ENCODE measurements at regions not wholly inside any gene's neighbourhood (a gene's known extent, or its start where the extent isn't known, plus 50 kb on each side); places are given as distances from the start of the nearest gene placed in this dataset.
"Not testable (repeated sequence)": the region's sequence is repeated elsewhere in the genome, so short reads cannot be mapped to it uniquely, and the experiment has no call there.

DNA sequence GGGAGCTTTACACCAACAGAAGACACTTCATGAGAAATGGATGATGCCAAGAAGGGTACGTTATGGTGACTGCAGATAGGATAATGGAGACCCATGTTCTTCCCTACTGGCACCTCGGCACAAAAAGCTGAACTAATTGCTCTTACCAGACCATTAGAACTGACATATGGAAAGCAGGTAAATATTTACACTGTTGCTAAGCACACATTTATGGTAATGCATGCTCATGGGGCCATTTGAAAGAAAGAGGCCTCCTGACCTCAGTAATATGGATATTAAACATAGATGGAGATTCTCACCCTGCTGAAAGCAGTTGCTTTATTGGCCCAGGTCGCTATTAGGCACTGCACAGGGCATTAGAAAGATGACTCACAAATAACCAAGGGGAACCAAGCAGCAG lies 1759.6 kb downstream of the C4orf33 start:
- no peak for DNase-seq (ENCODE audit: extremely low read depth in 1 of 11, low read depth in 9 of 11, low spot score in 4 of 11)

- no peak for DNase-seq (ENCODE audit: extremely low read depth in 1 of 11, low read depth in 9 of 11, low spot score in 4 of 11)
These were observed 1764.0 kb downstream of the C4orf33 start for GRCh38 chr4:130859991-130860390.

GRCh38 chr4:130896920-130897319 lies 1801.0 kb downstream of the C4orf33 start:
- DNase-seq (ENCODE audit: extremely low read depth in 1 of 11, low read depth in 9 of 11, low spot score in 4 of 11): no peak

DNA sequence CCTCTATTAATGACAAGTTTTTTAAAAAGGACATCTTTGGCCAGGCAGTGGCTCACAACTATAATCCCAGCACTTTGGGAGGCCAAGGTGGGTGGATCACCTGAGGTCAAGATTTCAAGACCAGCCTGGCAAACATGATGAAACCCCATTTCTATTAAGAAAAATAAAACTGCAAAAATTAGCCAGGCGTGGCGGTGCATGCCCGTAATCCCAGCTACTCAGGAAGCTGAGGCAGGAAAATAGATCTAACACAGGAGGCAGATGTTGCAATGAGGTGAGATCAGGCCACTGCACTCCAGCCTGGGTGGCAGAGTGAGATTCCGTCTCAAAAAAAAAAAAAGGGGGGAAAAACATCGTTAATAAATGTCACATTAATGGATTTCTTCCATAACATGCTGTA lies 1805.4 kb downstream of the C4orf33 start:
- DNase-seq (ENCODE audit: extremely low read depth in 1 of 11, low read depth in 9 of 11, low spot score in 4 of 11): no peak

- DNase-seq (ENCODE audit: extremely low read depth in 1 of 11, low read depth in 9 of 11, low spot score in 4 of 11): no peak
These were observed 1827.0 kb downstream of the C4orf33 start for GRCh38 chr4:130922955-130923354.

DNA sequence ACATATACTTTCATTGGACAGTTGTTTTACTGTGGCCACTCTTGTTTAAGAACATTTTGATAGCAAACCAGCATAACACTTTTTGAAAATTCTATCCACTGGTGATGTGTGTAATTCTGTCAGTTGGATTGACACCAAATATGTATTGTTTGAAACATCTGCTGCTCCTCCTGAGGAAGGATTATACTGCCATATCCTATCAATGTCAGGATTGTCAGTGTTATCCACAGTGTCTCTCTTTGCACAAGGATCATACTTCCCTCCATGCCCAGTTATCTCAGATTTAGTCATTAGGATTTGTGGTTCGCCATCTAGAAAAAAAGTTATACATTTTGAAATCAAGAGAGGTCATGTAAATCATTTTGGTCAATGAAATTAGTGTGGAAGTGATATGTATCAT lies 1859.6 kb downstream of the C4orf33 start:
- no peak for DNase-seq (ENCODE audit: extremely low read depth in 1 of 11, low read depth in 9 of 11, low spot score in 4 of 11)

DNA sequence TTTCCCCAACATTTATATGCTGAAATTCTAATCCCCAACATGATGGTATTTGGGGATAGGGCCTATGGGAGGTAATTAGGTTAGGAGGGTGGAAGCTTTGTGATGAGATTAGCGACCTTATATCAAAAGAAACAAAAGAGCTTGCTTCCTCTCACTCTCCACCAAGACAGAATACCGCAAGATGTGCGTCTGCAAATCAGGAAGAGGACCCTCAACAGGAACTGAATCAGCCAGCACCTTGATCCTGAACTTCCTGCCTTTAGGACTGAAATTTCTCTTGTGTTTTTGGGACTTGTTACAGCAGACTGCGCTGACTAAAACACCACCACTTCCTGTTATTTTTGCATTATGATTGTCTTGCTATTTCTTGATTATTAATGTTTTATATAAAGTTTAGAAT lies 1889.4 kb downstream of the C4orf33 start:
- DNase-seq (ENCODE audit: extremely low read depth in 1 of 11, low read depth in 9 of 11, low spot score in 4 of 11): no peak

GRCh38 chr4:130995988-130996387 lies 1900.0 kb downstream of the C4orf33 start:
- no peak for DNase-seq (ENCODE audit: extremely low read depth in 1 of 11, low read depth in 9 of 11, low spot score in 4 of 11)

- no peak for DNase-seq (ENCODE audit: extremely low read depth in 1 of 11, low read depth in 9 of 11, low spot score in 4 of 11)
These were observed 1905.4 kb downstream of the C4orf33 start for GRCh38 chr4:131001371-131001770.

DNA sequence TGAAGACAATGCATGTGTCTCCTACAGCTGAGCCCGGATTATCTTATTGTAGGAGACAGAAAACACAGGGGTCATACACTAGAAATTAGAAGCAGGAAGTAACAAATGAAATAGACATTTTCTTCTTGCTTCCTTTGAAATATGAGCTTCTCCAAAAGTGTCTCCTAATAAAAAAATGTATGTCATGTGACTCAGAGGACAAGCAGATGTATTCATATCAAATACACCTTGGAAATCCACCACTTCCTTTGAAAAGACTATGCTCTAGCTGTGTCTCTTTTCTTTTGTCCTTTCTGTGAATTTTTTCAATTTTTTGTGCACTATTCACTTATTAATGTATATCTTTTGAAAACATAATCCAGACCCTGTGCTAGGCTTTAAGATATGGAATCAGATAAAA lies 1906.2 kb downstream of the C4orf33 start:
- no peak for DNase-seq (ENCODE audit: extremely low read depth in 1 of 11, low read depth in 9 of 11, low spot score in 4 of 11)

- DNase-seq (ENCODE audit: extremely low read depth in 1 of 11, low read depth in 9 of 11, low spot score in 4 of 11): no peak
These were observed 1910.4 kb downstream of the C4orf33 start for GRCh38 chr4:131006388-131006787.

DNA sequence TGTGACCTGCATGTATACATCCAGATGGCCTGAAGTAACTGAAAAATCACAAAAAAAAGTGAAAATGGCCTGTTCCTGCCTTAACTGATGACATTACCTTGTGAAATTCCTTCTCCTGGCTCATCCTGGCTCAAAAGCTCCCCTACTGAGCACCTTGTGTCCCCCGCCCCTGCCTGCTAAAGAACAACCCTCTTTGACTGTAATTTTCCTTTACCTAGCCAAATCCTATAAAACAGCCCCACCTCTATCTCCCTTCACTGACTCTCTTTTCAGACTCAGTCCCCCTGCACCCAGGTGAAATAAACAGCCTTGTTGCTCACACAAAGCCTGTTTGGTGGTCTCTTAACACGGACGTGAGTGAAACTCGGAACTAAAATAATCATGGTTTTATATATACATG lies 1916.0 kb downstream of the C4orf33 start:
- not testable (repeated sequence) for DNase-seq (ENCODE audit: extremely low read depth in 1 of 11, low read depth in 9 of 11, low spot score in 4 of 11)

DNA sequence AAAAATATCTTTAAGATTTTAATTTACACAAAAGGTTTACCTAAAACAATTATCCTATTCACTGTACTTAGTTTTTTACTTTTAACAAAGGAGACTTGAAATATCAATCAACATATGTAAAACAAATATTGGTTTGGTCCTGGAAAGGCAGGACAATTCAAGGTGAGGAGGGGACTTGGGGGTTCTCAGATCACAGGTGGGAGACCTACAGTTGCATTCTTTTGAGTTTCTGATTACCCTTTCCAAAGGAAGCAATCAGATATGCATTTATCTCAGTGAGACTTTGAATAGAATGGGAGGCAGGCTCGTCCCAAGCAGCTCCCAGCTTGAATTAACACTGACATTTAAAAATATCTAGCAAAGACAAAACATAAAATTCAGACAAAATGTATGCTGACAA lies 1917.3 kb downstream of the C4orf33 start:
- no peak for DNase-seq (ENCODE audit: extremely low read depth in 1 of 11, low read depth in 9 of 11, low spot score in 4 of 11)

GRCh38 chr4:131026771-131027170 lies 1930.8 kb downstream of the C4orf33 start:
- DNase-seq (ENCODE audit: extremely low read depth in 1 of 11, low read depth in 9 of 11, low spot score in 4 of 11): no peak

DNA sequence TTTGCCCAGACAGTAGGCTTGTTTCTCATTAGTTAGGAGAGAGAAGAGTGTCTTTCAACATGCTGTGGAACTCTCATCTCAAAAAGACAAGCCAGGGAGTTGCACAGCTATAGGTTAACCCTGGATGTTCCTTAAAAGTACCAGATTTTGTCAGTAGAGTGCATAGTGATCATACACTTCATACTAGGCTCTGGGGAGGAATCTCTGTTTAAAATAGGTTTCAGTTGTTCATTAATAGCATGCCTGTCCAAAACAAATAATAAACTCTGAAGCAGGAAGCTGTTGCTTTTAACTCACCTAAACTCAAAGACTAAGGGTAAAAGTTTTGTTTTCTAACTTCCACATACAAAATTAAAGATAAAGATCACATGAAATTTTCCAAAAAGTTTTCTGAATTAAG lies 1948.4 kb downstream of the C4orf33 start:
- DNase-seq (ENCODE audit: extremely low read depth in 1 of 11, low read depth in 9 of 11, low spot score in 4 of 11): no peak

DNA sequence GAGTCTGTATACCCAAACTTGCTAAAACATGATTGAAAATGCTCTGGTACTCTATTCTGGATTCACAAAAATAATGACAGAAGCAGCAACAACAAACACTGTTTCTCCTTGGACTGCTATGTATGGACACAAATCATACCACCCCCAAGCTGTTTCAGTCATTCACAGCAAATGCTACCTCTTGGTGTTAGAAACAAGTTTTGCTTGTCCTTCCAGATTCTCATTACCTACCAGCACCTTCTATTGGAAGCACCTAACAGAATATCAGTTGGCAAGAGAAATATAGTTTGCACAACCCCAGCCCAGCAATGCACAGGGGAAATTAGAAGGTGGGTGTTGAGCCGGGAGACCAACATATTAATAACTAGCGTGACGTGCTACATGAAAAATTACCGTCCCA lies 1950.9 kb downstream of the C4orf33 start:
- DNase-seq (ENCODE audit: extremely low read depth in 1 of 11, low read depth in 9 of 11, low spot score in 4 of 11): no peak

- no peak for DNase-seq (ENCODE audit: extremely low read depth in 1 of 11, low read depth in 9 of 11, low spot score in 4 of 11)
These were observed 1956.7 kb downstream of the C4orf33 start for GRCh38 chr4:131052646-131053045.

- no peak for DNase-seq (ENCODE audit: extremely low read depth in 1 of 11, low read depth in 9 of 11, low spot score in 4 of 11)
These were observed 1958.6 kb downstream of the C4orf33 start for GRCh38 chr4:131054489-131055019.

DNA sequence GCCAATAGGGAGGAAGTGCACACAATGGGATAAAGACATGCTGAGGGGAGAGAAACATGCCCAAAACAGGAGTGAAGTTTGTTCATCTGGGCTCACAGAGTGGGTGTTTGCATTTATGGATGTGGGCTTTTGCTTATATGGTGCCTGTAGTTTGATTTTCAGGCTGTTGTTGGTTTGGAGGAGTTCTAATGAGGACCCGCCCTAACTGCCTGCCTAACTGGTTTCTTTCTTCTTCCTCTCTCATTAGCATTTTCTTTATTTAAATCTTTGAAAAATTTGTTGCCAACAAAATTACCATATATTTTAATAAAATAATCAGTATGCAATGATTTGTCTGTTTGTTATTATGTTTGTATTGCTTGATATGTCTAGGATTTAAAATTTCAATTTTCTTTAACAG lies 1965.8 kb downstream of the C4orf33 start:
- no peak for DNase-seq (ENCODE audit: extremely low read depth in 1 of 11, low read depth in 9 of 11, low spot score in 4 of 11)

DNA sequence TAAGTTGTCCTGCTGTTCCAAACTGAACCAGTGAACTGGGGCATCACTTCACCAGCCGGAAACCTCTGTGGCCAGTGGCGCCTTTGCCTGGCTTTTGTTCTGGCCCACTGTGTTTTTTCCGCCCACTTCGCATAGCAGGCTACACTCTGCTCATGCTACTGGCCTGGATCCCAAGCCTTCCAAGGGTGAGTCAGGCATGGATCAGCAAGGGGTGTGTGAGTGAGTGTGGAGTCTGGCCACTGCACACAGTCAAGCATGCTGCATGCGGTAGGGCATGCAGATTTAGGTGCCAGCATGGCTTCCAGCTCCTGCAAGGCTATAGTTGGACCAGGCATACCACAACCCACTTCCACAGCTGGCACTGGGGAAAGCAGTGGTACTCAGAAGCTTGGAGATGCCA lies 1967.9 kb downstream of the C4orf33 start:
- DNase-seq (ENCODE audit: extremely low read depth in 1 of 11, low read depth in 9 of 11, low spot score in 4 of 11): no peak

GRCh38 chr4:131081069-131081468 lies 1985.1 kb downstream of the C4orf33 start:
- DNase-seq (ENCODE audit: extremely low read depth in 1 of 11, low read depth in 9 of 11, low spot score in 4 of 11): no peak

DNA sequence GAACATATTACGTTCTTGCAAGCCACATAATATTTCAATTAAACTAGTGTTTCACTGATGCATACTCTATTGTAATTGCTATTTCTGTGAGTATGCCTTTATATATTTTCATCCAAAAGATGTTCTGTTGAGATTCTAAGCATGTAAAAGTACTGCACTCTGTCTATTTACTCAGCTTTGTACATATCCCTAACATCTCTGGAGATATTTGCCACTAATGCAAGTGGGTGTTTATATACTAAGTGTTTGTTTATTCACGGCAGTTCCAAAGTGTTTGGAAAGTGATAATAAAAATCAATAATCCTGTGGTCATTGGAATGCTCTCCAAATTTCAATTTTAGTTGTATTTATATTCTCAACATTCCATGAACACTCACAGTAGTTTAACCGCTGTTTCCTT lies 1989.0 kb downstream of the C4orf33 start:
- no peak for DNase-seq (ENCODE audit: extremely low read depth in 1 of 11, low read depth in 9 of 11, low spot score in 4 of 11)

Measured in renal cortex interstitium (tissue), 11 donors.